ENCODE measurements at regions not wholly inside any gene's neighbourhood (a gene's known extent, or its start where the extent isn't known, plus 50 kb on each side); places are given as distances from the start of the nearest gene placed in this dataset.
"Not testable (repeated sequence)": the region's sequence is repeated elsewhere in the genome, so short reads cannot be mapped to it uniquely, and the experiment has no call there.

DNA sequence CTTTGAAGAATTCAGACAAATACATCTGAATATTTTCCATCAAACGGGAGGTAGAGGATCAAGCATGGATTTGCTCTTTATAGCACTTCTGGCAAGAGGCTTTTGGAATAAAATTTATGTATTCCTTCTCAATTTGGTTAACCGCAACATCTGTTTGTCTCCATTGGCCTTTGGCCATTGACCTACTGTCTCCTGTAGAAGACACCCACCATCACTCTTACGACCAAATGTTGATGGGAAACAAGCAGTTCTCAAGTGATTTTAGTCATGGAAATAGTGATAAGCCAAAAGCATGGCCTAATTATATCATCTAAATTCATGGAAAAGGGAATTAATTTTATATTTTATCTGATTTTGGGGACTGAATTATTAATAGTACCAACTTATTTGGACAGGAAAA lies 591.9 kb downstream of the CD109 start:
- DNase-seq: no peak

DNA sequence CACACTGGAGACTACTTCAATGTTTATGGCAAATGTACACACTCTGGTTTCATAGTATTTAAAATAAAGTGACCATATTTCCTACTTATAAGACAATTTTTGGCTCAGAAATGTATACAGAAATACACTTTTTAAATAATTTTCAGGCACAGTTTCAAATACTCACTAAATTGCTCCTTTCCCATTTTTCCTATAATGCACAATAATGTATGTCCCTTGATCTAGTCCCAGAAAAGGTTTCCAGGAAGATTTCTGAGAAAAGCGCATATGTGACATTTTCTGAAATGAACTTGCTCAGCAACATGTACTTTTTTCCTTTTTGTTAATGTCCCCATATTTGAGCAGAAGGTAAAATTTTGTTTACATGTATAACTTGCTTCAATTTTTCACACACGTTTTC lies 591.4 kb downstream of the CD109 start:
- DNase-seq: no peak

DNA sequence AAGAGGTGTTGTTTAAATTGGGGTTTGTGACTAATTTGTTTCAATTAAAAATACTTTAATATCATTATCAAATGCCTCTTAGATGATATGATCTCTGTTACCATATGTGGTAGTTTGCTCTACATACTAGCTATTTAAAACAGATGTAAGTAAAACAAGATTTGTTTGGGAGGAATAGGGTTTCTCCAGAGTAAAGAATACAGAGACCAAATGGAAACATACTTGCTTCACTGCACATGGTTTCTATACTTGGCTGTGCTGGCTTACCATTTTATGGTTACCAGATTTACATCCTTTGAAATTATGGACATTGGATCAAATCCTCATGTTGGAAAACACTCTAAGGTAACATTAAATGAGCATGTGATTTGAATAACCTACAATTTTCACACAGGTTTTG lies 588.3 kb downstream of the CD109 start:
- no peak for DNase-seq

DNA sequence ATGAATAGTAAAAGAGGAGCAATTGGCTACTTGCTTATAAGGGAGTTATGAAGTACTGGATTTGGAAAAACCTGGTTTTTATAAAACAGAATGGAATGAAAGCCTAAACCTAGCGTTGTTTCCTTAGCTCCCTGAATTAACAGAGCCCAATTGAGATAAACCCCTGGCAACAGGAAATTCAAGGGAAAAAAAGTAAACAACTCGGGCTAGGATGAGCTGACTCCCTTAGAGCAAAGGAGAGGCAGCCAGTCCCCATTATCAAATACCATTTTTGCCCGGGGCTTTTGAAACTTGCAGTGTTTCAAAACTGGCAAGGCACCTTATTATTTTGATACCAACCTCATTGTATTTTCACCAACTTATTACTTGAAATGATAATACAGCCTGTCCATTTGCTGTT lies 587.5 kb downstream of the CD109 start:
- no peak for DNase-seq

DNA sequence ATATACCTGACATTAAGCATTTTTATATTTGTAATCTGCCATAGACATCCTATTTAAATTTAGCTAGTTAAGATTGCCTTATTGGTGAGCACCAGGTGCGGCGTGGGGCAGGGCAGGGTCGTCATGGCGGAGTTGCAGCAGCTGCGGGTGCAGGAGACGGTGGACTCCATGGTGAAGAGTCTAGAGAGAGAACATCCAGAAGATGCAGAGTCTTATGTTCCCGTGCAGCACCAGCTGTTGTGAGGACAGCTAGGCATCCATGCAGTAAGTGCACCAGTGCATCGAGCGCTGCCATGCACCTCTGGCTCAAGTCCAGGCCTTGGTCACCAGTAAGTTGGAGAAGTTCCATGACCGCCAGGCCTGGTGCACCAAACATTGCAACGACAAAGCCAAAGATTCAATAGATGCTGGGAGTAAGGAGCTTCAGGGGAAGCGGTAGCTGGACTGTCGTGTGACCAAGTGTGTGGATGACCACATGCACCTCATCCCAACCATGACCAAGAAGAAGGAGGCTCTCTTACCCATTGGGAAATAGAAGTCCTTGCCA lies 586.2 kb downstream of the CD109 start:
- no peak for DNase-seq

DNA sequence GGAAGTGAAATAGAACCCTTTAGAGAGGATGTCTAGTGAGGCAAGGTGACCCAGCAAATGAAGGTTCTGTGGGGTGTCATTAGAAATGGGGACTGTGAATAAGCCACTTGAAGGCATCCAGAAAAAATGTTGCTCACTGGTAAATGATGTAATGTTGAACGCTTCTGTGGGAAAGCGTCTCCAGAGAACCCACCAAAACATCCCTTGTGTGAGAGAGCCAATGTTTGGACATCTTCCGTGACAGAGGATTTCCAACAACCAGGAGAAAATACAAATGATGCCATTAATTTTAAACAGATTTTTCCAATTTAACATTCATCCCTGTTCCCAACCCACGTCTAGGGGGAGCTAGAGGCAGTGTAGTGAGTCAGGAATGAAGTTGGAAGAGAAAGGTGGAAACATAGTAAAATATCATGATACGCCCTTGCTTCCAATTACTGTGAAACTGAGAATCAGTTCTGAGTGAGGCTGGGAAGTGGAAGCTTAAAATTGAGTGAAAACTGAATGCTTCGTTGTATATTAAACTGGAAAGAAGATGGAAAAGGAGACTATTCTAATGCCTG lies 584.2 kb downstream of the CD109 start:
- no peak for DNase-seq

DNA sequence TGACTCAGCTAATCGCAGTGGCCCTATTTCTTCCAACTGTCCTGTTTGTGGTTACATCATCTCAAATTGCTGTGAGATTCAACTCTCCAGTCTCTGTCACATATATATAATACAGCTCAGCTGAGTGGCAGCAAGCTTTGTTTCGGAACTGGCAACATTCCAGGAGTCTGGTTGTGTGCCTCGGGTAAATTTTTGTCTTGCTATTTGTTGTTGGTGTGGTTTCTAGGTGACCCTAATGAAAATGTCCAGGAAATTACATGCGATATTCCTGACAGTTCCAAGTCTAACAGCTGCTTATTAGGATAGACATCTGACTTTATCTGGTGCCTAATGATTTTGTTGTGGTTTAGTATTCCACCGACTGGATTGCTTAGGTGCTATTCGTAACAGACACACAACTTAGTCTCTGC lies 581.8 kb downstream of the CD109 start:
- DNase-seq: peak; percentile 45 to 64

DNA sequence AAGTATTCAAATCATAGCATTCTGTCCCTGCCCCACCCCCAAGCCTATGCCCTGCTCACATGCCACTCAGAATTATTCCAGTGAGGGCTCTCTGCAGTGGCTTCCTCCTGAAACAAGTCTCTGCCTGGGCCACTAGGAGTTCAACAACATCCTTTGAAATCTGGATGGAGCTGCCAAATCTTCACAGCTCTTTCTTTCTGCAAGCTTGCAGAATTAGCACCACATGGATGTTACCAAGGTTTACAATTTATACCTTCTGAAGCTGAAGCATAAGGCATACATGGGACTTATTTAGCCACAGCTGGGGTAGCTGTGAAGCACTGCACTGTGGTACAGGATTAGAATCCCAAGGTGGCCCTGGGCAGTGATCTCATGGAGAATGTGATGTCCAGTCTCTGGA lies 577.5 kb downstream of the CD109 start:
- no peak for DNase-seq

DNA sequence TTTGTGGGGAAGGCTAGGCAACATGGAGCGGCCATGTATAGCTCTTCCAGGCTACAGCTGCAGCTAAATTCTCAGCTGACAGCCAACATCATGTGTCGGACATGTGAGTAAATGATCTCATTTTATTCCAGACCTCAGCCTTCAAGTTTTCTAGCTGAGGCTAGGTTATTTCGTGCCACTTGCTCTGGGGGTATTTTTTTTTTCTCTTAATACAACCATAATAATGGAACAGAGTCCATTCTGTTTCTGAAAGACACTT lies 573.5 kb downstream of the CD109 start:
- DNase-seq: no peak

DNA sequence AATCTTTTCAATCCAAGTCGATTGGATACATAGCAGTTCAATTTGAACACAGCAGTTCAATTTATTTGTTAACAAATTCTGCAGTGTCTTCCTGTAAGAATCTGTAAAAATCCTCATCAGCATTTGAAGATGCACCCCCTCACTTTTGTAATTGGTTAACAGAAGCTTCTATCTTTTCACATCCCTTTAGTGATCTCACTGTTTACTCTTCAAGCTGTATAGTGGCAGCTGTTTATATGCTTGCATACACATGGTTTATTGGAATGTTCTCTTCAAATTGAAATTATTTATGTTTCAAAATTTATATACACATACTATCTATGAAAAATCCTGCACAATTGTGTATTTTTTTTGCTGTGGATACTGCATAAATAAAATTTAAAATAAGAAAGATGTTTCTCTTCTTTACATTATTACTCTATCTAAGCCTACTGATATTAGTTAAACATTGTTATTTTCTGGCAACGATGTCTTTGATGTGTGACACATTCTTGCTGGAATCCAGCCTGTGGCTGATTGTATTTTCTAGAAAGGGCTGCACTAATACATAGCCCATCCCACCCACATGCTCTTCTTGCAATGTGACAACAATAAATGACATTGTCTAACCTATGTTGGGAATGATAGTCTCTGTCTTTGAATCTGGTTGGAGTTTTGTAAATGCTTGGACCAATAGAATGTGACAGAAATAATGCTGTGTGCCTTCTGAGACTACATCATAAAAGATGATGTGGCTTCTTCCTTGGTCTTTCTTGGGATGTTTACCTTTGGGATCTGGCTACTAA lies 573.0 kb downstream of the CD109 start:
- no peak for DNase-seq

DNA sequence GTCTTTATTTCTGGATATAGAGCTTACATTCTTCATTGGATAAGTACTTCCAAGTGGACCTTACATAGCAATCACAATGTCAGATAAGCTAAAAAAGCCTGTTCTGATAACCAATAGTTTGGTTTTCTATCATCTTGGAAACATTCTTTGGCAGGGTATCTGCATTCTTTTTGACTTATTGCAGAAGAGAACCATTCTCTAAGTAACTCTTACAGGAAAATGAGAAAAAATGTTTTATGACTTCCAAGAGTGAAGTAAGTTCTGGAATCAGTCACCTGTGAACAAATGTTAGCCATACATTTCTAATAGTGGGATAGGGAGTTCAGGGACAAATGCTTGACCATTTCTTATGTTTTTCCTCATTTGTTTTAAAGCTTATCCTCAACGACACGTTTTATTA lies 564.0 kb downstream of the CD109 start:
- no peak for DNase-seq

DNA sequence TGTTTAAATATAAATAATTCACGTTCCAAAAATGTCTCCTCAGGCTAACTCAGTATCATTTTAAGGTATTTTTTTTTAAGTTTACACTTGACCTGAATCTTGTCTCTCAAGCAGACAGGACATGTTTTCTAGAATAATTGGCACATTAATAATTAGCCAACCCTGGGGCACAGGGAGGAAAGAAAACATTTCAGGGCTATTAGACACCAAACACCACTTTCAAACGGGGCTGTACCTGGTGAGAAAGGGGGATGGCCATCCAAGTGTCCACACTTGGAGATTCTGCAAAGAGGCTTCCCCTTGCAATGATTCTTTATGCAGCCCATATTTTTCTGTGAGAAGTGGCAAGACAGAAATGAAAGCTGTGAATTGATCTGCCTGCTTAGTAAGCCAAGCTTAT lies 560.8 kb downstream of the CD109 start:
- no peak for DNase-seq

DNA sequence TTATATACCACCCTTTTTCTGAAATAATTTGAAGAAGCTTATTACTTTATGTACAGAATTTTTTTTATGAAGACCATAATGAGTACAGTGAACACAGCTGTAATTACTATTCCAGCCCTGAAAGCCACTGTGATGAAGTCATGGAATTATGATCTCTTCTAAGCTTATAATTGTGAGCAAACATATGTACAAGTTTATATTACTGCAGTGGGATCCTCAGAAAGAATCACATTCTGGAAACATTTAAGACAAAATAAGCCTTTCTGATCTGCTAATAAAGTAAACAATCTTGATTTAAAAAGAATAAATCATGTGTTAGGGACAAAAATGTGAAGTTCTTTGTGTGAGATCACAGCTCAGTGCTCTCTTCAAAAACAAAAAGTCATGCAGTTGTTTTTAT lies 560.4 kb downstream of the CD109 start:
- DNase-seq: no peak

DNA sequence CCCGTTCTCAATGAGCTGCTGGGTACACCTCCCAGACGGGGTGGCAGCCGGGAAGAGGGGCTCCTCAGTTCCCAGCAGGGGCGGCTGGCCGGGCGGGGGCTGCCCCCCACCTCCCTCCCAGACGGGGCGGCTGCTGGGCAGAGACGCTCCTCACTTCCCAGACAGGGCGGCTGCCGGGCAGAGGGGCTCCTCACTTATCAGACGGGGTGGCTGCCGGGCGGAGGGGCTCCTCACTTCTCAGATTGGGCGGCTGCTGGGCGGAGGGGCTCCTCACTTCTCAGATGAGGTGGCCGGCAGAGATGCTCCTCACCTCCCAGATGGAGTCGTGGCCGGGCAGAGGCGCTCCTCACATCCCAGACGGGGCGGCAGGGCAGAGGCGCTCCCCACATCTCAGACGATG lies 559.0 kb downstream of the CD109 start:
- not testable (repeated sequence) for DNase-seq

DNA sequence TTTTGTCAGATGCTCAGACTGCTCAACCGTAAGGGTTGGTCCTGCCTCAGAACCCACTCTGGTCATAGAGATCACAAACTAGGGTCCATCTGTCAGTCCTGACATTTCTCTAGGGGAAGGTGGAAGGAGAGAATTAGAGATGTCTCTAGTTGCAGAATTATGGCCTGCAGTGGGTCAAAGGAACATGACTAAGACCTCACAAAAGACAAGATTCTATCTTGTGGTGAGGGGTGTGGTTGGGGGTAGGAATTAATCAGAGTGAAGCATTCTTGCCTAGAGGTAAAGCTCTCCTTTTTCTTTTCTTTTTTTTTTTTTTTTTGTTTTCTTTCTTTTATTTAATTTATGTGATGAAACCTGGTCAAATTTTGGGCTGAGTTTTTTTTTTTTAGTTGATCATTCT lies 558.1 kb downstream of the CD109 start:
- not testable (repeated sequence) for DNase-seq

DNA sequence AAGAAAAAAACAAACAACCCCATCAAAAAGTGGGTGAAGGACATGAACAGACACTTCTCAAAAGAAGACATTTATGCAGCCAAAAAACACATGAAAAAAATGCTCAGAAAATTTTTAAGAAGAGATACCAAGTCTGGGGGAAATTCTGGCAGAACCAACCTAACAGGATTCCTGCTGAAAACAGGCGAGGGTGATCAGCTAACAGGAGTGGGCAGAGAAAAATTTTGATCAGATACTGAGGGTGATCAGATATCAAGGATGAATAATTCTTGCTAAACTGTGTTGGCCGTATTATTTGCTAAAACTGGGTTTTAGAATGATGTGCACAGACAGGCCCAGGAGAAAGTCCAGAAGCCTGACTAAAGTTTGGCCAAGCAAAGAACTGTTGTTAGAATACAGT lies 557.3 kb downstream of the CD109 start:
- DNase-seq: no peak

DNA sequence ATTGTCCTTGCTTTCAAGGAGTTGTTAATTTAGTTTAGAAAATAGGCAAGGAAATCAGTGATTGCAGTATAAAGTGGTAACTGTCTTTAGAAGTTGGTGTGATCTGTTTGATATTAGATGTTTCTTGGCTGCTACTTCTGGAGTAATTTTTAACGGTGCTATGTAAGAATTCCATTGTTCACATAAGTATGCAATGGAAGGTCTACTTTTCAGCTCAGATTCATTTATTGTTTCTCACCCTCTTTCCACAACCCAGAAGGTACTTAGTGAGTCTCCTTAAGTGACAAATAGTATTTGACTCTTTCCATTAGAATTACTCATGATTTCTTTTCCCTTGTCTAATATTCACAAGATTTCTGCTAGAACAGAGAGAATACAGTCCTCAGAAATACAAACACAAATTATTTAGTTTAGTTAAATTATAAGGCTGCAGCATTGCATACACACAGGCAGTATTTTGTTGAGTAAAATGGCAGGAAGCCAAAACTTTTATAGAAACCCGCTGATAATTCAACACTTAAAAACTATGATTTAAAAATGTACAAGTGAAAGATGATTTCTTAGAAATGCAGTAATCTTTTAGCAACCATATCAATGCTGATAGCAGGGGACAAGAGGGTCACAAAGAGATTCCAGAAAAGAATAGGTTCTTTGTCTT lies 554.3 kb downstream of the CD109 start:
- no peak for DNase-seq

DNA sequence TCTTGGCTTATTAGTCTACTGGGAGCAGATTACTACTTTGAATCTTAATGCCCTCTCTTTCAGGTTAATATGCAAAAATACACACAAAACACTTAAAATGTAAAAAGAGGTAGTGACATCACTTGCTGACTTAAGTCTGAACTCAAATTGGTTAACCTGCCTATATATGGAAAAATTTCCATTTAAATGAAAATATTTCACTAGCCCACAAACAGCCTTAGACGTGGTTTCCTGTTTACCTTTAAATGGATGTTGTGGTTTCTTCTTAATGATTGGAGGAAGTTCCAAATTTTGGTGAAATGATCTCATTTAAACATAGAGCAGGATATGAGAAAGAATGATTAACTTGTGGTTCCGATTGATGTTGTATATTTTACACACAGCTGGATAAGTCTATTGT lies 553.7 kb downstream of the CD109 start:
- no peak for DNase-seq

DNA sequence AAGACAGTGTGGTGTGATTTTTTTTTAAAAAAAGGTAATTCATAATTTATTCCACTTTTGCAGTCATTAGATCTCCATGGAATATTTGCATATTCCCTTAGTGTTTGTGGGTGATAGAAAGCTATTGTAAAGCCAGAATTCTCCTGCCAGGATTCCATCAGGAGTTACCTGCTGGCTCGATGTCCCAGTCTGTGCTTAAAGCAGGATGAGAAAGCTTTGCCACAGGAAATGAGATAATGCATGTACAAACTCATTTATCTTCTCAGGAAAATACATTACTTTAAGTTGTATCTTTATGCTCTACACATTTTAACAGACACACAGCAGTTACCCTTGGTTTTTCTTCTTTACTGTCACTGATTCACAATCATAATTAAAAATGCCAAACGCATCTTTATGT lies 553.0 kb downstream of the CD109 start:
- no peak for DNase-seq

DNA sequence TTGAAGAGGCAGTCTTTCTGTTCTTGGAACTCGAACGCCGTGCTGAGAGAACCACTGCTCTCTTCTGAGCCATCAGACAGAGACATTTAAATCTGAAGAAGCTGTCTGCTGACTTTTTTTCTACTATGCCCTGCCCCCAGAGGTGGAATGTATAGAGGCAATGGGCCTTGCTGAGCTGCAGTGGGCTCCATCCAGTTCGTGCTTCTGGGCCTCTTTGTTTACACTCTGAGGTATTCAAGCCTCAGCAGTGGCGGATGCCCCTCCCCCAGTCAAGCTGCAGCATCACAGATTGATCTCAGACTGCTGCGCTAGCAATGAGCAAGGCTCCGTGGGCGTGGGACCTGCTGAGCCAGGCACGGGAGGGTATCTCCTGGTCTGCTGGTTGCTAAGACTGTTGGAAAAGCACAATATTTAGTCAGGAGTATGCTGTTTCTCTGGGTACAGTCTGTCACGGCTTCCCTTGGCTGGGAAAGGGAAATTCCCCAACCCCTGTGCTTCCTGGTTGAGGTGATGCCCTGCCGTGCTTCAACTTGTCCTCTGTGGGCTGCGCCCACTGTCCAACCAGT lies 526.8 kb downstream of the CD109 start:
- no peak for DNase-seq

DNA sequence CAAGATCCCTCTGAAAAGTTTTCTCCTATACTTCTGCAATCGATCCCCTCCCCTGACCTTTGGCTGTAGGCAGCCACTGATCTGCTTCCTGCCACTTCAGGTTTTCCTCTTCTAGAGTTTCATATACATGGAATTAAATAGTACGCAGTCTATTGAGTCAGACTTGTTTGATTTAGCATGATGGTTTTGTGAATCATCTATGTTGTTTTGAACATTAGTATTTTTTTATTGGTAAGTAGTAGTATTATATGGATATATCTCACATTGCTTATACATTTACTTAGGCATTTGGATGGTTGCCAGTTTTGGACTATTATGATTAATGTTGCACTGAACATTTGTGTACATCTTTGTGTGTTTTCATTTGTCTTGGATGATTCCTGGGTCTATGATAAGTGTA lies 518.0 kb downstream of the CD109 start:
- no peak for DNase-seq

DNA sequence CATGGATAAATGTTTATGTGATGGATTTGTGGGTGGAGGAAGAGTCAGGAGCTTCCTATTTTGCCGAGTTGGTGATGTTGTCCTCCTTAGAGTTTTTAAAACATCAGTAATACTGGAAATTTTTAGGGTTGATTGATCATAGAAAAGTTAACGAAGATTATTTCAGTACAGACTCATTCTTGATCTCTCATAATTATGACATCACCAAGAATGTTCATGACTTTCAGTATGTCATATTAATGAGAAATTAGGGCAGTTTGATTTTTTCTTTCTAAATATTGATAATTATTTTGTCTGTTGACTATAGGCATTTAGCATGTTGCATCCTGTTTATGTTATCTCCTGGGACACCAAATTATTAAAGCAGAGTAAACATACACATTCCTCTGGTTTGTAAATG lies 512.2 kb downstream of the CD109 start:
- no peak for DNase-seq

Measured in right lung (tissue), 2 donors.